ENCODE measurements at regions not wholly inside any gene's neighbourhood (a gene's known extent, or its start where the extent isn't known, plus 50 kb on each side); places are given as distances from the start of the nearest gene placed in this dataset.

DNA sequence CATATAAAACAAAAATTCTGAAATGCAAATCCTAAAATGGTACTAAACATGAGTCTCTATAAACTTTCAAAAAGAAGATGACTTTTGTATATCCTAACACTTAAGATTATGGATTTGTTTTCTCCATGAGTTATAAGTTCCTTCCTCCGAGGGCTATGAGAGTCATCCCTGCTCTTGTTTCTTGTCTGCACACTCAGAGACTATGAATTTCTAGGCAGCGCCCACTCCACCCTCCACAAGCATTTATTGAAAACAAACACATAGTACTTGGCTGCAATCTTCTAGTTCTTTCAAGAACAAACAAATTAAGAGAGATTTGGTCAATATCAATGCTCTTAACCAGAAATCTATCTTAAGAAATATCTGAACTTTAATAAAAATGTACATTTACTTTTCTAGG is 211.7 kb downstream of the DKK1 start:
- no peak for DNase-seq (ENCODE audit: low read depth)
- H3K4me3 ChIP-seq (ENCODE audit: low read depth, low read length), result no peak overlapping the region
- TF ChIP-seq POLR2A (IDR thresholded peaks at IDR 0.05; ENCODE audit: extremely low read depth, insufficient read length) (no peak), MYC (IDR thresholded peaks at IDR 0.05; ENCODE audit: low read depth, low read length) (no peak), MAX (IDR thresholded peaks at IDR 0.05; ENCODE audit: low read depth, low read length) (no peak)
- TF ChIP-seq, protein P1, sequence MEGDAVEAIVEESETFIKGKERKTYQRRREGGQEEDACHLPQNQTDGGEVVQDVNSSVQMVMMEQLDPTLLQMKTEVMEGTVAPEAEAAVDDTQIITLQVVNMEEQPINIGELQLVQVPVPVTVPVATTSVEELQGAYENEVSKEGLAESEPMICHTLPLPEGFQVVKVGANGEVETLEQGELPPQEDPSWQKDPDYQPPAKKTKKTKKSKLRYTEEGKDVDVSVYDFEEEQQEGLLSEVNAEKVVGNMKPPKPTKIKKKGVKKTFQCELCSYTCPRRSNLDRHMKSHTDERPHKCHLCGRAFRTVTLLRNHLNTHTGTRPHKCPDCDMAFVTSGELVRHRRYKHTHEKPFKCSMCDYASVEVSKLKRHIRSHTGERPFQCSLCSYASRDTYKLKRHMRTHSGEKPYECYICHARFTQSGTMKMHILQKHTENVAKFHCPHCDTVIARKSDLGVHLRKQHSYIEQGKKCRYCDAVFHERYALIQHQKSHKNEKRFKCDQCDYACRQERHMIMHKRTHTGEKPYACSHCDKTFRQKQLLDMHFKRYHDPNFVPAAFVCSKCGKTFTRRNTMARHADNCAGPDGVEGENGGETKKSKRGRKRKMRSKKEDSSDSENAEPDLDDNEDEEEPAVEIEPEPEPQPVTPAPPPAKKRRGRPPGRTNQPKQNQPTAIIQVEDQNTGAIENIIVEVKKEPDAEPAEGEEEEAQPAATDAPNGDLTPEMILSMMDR (IDR thresholded peaks at IDR 0.05; ENCODE audit: low read depth, low read length), result no peak

DNA sequence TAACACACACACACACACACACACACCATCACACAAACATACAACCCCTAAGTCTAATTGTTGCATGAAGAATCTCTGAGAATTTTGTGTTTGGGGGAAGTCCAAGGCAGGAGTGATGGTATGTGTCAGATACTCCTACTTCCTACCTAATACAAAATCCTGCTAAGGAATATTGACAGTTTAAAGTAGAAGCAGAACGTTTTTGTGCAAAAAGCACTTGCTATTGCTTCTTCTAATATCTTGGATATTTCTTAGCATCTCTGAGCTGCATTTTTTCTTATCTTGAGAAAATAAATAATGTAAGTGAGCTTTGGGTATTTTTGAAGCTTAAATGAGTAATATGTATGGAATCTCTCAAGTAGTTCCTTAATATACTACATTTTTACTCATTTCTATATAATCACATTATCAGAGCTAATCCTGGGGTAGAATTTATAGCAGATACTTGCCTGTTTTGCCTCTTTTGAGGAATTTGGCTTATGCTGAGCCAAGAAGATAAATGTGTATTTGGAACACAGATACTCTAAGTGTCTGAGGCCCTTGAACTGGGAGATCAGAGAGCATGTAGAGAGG is 212.3 kb downstream of the DKK1 start:
- DNase-seq (ENCODE audit: low read depth), result no peak
- TF ChIP-seq MYC (IDR thresholded peaks at IDR 0.05; ENCODE audit: low read depth, low read length) (no peak), POLR2A (IDR thresholded peaks at IDR 0.05; ENCODE audit: extremely low read depth, insufficient read length) (no peak)
- TF ChIP-seq, protein P1 (IDR thresholded peaks at IDR 0.05; ENCODE audit: low read depth, low read length), result no peak
- no peak overlapping the region for H3K4me3 ChIP-seq (ENCODE audit: low read depth, low read length)

- no peak overlapping the region for H3K4me3 ChIP-seq (ENCODE audit: low read depth, low read length)
- DNase-seq (ENCODE audit: low read depth), result no peak
- TF ChIP-seq, protein P1 (IDR thresholded peaks at IDR 0.05; ENCODE audit: low read depth, low read length), result no peak
- no peak for TF ChIP-seq MYC (IDR thresholded peaks at IDR 0.05; ENCODE audit: low read depth, low read length)
- no peak for TF ChIP-seq MAX (IDR thresholded peaks at IDR 0.05; ENCODE audit: low read depth, low read length)
- TF ChIP-seq POLR2A (IDR thresholded peaks at IDR 0.05; ENCODE audit: extremely low read depth, insufficient read length), result no peak
These were observed 218.7 kb downstream of the DKK1 start for GRCh38 chr10:52532650-52533290.

- no peak for TF ChIP-seq MYC (IDR thresholded peaks at IDR 0.05; ENCODE audit: low read depth, low read length)
- TF ChIP-seq, protein P1 (IDR thresholded peaks at IDR 0.05; ENCODE audit: low read depth, low read length), result no peak
- TF ChIP-seq POLR2A (IDR thresholded peaks at IDR 0.05; ENCODE audit: extremely low read depth, insufficient read length), result no peak
- no peak for TF ChIP-seq MAX (IDR thresholded peaks at IDR 0.05; ENCODE audit: low read depth, low read length)
- no peak for DNase-seq (ENCODE audit: low read depth)
- H3K4me3 ChIP-seq (ENCODE audit: low read depth, low read length), result no peak overlapping the region
These were observed 219.9 kb downstream of the DKK1 start for GRCh38 chr10:52533986-52534385.

GRCh38 chr10:52539463-52539862 is 225.4 kb downstream of the DKK1 start:
- H3K4me3 ChIP-seq (ENCODE audit: low read depth, low read length), result no peak overlapping the region
- TF ChIP-seq MYC (IDR thresholded peaks at IDR 0.05; ENCODE audit: low read depth, low read length), result no peak
- TF ChIP-seq, protein P1 (IDR thresholded peaks at IDR 0.05; ENCODE audit: low read depth, low read length), result no peak
- TF ChIP-seq POLR2A (IDR thresholded peaks at IDR 0.05; ENCODE audit: extremely low read depth, insufficient read length), result no peak
- no peak for TF ChIP-seq MAX (IDR thresholded peaks at IDR 0.05; ENCODE audit: low read depth, low read length)
- DNase-seq (ENCODE audit: low read depth), result no peak

Data from NB4 (cell line).